Stimulated activated naive CD4-positive, alpha-beta T cell treated with Interleukin-2 at 50 U/mL for 16 hours (primary cell): ENCODE measurements at regions not wholly inside any gene's neighbourhood (a gene's known extent, or its start where the extent isn't known, plus 50 kb on each side); places are given as distances from the start of the nearest gene placed in this dataset.

Experiments used
- DNase-seq: peaks from one replicate; lab custom pipeline; 2025; lab: John Stamatoyannopoulos, UW

DNA sequence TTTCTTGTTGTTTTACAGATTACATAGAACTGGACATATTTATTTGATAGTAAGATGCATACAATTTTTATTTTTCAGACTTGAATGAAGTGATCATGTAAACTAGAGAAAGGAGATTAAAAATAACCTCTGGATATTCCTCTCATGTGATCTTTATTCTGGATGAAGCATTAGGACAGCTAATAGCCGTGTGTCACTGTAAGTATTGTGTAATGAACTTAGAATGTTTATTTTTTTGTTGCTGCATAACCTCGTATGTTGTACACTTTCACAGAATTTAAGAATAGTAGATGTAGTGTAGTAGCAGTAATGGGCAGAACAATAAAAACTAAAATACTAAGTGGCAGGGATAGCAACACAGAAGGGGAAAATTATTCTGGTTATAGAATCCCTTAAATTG is 2094.5 kb upstream of the TENM3 start:
- no peak for DNase-seq

GRCh38 chr4:180150818-180151217 is 2092.4 kb upstream of the TENM3 start:
- DNase-seq, result no peak

DNA sequence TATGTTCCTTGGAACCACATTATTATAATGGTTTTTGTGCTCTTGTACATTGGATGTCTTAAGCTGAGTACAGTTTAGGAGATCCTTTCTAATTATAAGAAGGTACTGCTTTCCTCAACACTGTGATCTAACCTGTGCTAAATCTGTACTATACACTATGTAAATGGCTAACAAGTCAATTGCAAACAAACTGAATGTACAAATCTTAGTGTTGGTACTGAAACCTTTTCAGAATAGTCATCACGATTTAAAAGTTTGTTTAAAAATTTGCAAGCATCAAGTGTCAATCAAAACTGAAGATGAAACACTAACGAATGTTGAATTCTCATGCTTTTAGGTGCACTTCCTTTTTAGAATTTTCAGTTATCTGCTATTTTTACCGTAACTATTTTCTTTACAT is 2090.4 kb upstream of the TENM3 start:
- DNase-seq, result no peak

DNA sequence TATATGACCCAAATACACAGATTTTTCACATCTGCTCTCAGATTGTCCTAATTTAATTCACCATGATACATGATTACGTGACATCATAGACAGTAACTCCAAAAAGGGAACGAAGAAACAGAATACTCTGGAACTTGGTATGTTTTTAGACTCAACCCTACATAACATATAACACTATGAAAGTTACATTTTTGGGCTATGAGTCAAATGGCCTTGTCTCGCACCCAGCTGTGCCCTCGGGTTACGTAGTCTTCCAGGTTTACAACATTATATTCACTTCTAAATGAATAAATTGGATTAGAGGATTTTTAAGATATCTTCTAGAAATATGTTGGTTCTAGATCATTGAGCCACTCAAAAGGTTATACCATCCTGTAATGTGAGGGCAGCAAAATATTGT is 2089.6 kb upstream of the TENM3 start:
- DNase-seq, result no peak

DNA sequence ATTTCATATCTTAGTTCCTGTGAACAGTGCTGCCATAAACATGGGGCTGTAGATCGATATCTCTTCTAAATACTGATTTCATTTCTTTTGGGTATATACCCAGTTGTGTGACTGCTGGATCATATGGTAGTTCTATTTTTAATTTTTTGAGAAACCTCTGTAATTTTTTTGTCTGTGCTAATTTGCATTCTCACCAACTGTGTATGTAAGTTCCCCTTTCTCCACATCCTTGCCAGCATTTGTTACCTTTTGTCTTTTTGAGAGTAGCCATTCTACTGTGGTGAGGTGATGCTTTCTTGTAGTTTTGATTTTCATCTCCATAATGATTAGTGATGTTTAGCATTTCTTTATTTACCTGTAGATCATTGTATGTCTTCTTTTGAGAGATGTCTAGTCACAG is 2086.5 kb upstream of the TENM3 start:
- DNase-seq, result no peak

- DNase-seq, result no peak
Measured at GRCh38 chr4:180160195-180160983, 2082.8 kb upstream of the TENM3 start.

- DNase-seq, result no peak
Measured at GRCh38 chr4:180164799-180165198, 2078.4 kb upstream of the TENM3 start.

DNA sequence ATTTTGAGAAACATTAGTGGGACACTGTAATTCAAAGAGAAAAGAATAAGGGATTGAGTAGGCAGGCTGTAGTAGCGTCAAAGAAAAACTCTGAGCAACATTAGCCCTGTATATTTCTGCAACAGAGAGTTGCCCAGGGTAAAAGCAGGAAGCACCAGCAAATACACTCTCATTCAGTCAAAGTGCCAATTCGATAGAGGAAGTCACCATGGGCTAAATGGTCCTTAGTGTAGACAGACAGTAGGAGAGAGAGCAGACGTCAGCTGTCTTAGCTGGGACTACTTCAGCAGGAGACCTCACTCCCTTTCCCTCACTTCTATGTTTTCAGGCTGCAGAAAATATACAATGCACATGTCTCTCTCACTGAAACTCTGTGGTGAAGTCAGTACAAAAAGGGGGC is 2073.8 kb upstream of the TENM3 start:
- no peak for DNase-seq

DNA sequence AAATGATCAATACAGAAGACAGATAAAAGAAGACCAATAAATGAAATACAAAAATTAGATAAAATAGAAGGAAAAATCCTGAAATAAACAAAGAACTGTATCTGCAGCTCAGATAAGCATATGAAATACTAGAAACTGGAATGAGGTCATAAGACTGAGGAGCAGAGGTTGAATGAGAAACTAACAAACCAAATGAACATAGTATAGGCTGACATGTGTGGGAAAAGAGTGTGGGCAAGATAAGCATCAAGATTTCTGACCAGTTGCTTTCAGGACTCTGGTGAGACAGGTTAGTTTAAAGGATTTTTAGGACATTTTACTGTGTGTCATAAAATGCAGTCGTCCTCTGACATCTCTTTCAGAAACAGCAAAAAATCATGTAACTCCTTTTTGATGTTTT is 2073.2 kb upstream of the TENM3 start:
- DNase-seq, result no peak

DNA sequence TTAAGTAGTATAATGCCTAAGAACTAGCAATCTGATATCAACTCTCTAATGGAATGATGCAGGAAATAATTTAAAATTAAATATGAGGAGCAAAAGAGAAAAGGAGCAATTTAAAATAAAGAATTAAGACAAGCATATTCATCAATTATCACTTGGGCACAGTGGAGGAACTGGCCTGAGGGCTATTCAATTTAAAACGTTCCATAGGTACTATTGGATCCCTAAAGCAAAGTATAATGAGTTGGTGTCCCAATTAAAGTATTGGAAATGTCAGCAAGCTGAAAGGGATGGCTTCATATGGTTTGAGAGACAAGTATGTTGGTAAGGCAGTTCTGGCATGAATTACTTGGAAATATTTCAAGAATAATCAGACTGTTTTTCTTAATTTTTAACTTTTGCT is 2064.1 kb upstream of the TENM3 start:
- DNase-seq, result no peak

DNA sequence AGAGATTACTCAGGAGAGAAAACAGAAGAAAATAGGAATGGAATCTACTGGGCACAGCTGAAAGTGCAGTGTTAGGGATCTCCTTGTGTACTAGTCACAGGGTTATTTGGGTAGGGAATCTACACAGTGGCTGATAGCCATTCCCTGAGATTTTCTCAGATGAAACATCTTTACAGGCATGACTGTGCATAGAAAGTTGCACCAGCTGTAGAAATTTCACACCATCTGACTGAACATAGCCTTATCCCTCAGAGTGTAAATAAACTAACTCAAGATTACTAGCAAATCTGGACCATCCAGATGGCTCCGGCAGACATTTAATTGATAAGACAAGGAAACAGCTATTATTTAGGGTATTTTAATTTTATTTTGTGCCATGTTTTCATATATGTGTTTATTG is 2053.5 kb upstream of the TENM3 start:
- DNase-seq, result no peak

- no peak for DNase-seq
Measured at GRCh38 chr4:180190382-180190781, 2052.8 kb upstream of the TENM3 start.

GRCh38 chr4:180197471-180197870 is 2045.7 kb upstream of the TENM3 start:
- DNase-seq, result no peak

DNA sequence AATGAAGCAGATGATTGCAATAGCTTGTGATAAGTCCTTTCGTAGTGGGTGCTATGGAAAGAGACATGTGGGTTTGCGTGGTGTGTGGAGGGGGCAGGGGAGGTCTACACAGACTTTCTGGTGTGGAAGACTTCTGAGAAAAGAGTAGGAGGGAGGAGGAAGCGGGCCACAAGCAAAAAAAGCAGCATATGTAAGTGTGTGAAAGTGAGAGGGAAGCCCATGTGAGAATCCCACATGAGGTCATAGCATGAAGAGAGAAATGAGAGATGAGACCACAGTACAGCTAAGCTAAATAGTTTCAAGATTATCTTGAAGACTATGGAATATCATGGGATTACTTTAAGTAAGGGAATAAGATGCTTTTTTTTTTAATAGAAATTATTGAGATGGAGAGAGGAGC is 2039.9 kb upstream of the TENM3 start:
- DNase-seq, result no peak

DNA sequence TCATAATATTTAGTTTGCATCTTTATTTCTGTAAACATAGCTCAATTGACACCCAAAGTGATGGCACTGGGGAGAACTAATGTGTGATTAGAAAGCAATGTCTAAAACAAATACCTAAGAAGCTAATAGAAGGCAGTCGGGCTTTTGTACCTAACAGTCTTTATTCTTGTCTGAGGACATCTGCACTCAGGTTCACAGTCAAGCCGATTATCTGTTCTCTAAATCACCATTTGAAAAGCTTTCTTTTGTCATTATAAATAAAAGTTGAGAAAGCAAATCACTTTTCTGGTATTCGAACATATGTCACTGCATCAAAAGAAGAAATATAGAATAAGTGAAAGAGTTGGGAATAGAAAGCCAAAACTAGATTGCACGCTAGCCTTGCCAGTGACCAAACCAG is 2037.9 kb upstream of the TENM3 start:
- no peak for DNase-seq

DNA sequence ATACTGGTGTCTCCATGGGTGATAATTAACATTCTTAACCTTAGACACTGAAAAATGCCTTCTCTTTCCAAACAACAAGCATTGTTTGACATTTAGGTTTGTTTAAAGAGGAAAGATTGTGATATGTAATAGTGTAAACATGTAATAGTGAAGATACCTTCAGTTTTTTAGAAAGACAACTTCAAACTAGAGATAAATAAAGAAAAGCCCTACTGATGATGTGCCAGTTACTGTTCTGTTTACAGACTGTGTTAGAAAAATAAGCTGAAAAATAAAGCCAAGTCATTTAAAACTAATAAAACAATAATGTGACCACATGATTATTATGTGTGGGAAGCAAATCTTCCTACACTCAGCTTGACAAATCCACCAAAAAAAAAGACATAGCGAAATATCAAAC is 2035.3 kb upstream of the TENM3 start:
- no peak for DNase-seq

GRCh38 chr4:180217070-180217469 is 2026.1 kb upstream of the TENM3 start:
- no peak for DNase-seq

GRCh38 chr4:180219080-180219479 is 2024.1 kb upstream of the TENM3 start:
- no peak for DNase-seq

- DNase-seq, result no peak
Measured at GRCh38 chr4:180225977-180226376, 2017.2 kb upstream of the TENM3 start.

GRCh38 chr4:180234730-180235129 is 2008.5 kb upstream of the TENM3 start:
- DNase-seq, result no peak

DNA sequence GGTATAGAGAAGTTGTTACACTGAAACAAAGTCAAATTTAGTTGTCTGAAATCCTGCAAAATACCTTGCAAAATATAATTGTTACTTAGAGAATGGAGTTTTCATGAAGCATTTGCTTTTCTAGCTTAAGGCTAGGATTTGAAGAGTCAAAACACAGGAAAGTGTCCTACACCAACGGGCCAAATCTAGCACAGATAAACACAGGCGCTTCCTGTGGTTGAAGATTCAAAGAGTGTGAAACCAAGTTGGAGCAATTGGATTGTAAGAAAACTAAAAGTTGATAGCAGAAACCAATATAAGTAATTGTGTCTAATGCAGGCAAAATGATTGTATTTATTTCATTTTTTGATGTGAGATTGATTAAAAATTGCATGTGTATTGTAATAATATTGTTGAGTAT is 2002.5 kb upstream of the TENM3 start:
- no peak for DNase-seq

DNA sequence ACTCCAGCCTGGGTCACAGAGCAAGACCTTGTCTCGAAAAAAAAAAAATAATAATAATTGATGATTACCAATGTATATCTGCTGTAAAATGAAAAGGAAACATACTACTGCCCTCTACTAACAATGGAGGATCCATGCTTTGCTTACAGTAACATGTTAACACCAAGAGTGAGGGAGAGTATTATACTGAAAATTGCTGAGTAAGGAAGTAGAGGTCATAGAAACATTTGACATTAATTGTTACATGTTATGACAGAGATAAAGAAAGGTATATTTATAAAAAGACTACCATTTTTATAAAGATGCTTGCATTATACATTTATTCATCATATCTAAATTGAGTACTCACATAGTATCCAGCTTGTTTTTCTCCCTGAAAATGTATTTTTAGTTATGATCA is 1989.8 kb upstream of the TENM3 start:
- no peak for DNase-seq

DNA sequence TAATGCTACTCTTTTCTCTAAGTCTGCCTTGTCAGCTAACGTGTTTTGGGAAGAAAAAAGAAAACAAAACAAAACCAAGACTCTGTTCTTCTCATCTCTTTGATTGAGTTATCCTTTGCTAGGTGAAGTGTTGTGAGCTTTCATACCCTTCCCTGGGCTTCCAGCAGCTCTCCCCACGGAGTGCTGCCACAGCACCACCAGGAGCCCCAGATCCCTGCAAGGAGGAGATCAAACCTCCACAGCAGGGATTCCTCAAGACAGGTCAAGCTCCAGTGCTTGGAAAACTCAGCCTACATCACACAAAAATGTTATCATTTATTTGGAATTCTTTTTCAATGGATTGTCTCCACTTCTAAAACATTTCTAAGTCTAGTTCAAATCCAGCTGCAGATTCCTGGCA is 1981.9 kb upstream of the TENM3 start:
- DNase-seq, result no peak

DNA sequence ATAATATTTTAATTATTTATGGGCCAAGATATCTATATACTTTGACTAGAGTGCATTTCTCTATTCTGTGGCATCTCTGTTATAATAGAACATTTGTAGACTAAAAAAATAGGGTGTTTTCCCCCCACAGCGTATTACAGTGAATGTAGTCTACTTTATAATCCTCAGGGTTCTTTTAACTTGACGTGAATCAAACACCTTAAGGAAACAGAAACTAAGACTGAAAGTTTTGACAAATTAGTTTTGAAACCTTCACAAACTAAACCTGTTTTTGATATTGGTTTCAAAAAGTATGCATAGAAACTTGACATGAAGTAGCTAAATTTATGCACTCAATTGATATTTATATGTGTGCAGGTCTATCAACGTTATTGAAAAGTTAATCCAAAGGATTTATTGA is 1963.1 kb upstream of the TENM3 start:
- DNase-seq, result no peak
